ENCODE measurements at regions not wholly inside any gene's neighbourhood (a gene's known extent, or its start where the extent isn't known, plus 50 kb on each side); places are given as distances from the start of the nearest gene placed in this dataset.
"Not testable (repeated sequence)": the region's sequence is repeated elsewhere in the genome, so short reads cannot be mapped to it uniquely, and the experiment has no call there.

- H3K4me3 ChIP-seq; H3K9me3 ChIP-seq; H3K36me3 ChIP-seq; H3K27me3 ChIP-seq; H3K4me1 ChIP-seq; intact Hi-C loops (cut with DNase I; ENCODE audit: low total_unique reads); H3K27ac ChIP-seq; DNase-seq: not testable (repeated sequence)
These were observed 107.6 kb upstream of the FOXD4L5 start for GRCh38 chr9:65392611-65393010.

GRCh38 chr9:65389710-65390109, 104.7 kb upstream of the FOXD4L5 start:
- H3K36me3 ChIP-seq; intact Hi-C loops (cut with DNase I; ENCODE audit: low total_unique reads); H3K9me3 ChIP-seq; H3K4me3 ChIP-seq; H3K27ac ChIP-seq; H3K27me3 ChIP-seq; H3K4me1 ChIP-seq: not testable (repeated sequence)
- peak in 1 of 2 donors; percentile 90 for DNase-seq

GRCh38 chr9:65389216-65389615, 104.2 kb upstream of the FOXD4L5 start:
- H3K4me1 ChIP-seq; H3K27ac ChIP-seq; H3K27me3 ChIP-seq; H3K9me3 ChIP-seq; DNase-seq; H3K4me3 ChIP-seq; H3K36me3 ChIP-seq; intact Hi-C loops (cut with DNase I; ENCODE audit: low total_unique reads): not testable (repeated sequence)

- DNase-seq = peak; percentile 74 to 91
- intact Hi-C loops (cut with DNase I; ENCODE audit: low total_unique reads); H3K36me3 ChIP-seq; H3K27me3 ChIP-seq; H3K9me3 ChIP-seq; H3K4me1 ChIP-seq: not testable (repeated sequence)
- Histone ChIP-seq H3K27ac (peak overlapping the region; percentile 62), H3K4me3 (peak overlapping the region; percentile 48 to 53)
These were observed 101.7 kb upstream of the FOXD4L5 start for GRCh38 chr9:65386699-65387098.

GRCh38 chr9:65386191-65386590, 101.2 kb upstream of the FOXD4L5 start:
- H3K27ac ChIP-seq; H3K9me3 ChIP-seq; DNase-seq; H3K27me3 ChIP-seq; intact Hi-C loops (cut with DNase I; ENCODE audit: low total_unique reads); H3K36me3 ChIP-seq; H3K4me1 ChIP-seq: not testable (repeated sequence)
- H3K4me3 ChIP-seq = peak overlapping the region in 1 of 2 donors; percentile 53

GRCh38 chr9:65385655-65386024, 100.6 kb upstream of the FOXD4L5 start:
- H3K4me1 ChIP-seq; H3K36me3 ChIP-seq; H3K4me3 ChIP-seq; intact Hi-C loops (cut with DNase I; ENCODE audit: low total_unique reads); H3K9me3 ChIP-seq; DNase-seq; H3K27me3 ChIP-seq; H3K27ac ChIP-seq: not testable (repeated sequence)

- H3K27me3 ChIP-seq; H3K36me3 ChIP-seq; H3K27ac ChIP-seq; H3K4me1 ChIP-seq; H3K4me3 ChIP-seq; intact Hi-C loops (cut with DNase I; ENCODE audit: low total_unique reads); DNase-seq; H3K9me3 ChIP-seq: not testable (repeated sequence)
These were observed 100.0 kb upstream of the FOXD4L5 start for GRCh38 chr9:65384759-65385654.

- H3K27me3 ChIP-seq; intact Hi-C loops (cut with DNase I; ENCODE audit: low total_unique reads); DNase-seq; H3K4me1 ChIP-seq; H3K9me3 ChIP-seq; H3K27ac ChIP-seq; H3K36me3 ChIP-seq: not testable (repeated sequence)
- peak overlapping the region in 1 of 2 donors; percentile 33 for H3K4me3 ChIP-seq
These were observed 99.1 kb upstream of the FOXD4L5 start for GRCh38 chr9:65384066-65384465.

- H3K36me3 ChIP-seq; H3K4me1 ChIP-seq; H3K27ac ChIP-seq; DNase-seq; intact Hi-C loops (cut with DNase I; ENCODE audit: low total_unique reads); H3K9me3 ChIP-seq; H3K27me3 ChIP-seq: not testable (repeated sequence)
- peak overlapping the region in 1 of 2 donors; percentile 33 for H3K4me3 ChIP-seq
These were observed 98.6 kb upstream of the FOXD4L5 start for GRCh38 chr9:65383646-65384045.

GRCh38 chr9:65382701-65383318, 97.8 kb upstream of the FOXD4L5 start:
- H3K4me3 ChIP-seq; H3K27me3 ChIP-seq; H3K9me3 ChIP-seq; H3K27ac ChIP-seq; H3K4me1 ChIP-seq; intact Hi-C loops (cut with DNase I; ENCODE audit: low total_unique reads); H3K36me3 ChIP-seq; DNase-seq: not testable (repeated sequence)
